Neural progenitor cell (in vitro differentiated cells): ENCODE measurements at regions not wholly inside any gene's neighbourhood (a gene's known extent, or its start where the extent isn't known, plus 50 kb on each side); places are given as distances from the start of the nearest gene placed in this dataset.

Experiments
- DNase-seq: peaks from one replicate; pipeline ENCODE4 v3.0.0-alpha.2; 2016; ENCODE audit warnings: low spot score
- H2AFZ ChIP-seq: fragments of 200-600 bp; sonication (generic); replicated peaks from 2 replicates; pipeline ENCODE4 v1.6.1; 2016; ENCODE audit warnings: antibody characterized with exemption
- H3F3A ChIP-seq: fragments of 200-600 bp; sonication (generic); 2 replicates; pipeline ENCODE4 v1.6.1; 2016; ENCODE audit warnings: antibody characterized with exemption, low read depth
- H3K27ac ChIP-seq: fragments of 200-600 bp; sonication (generic); 2 replicates; pipeline ENCODE4 v1.5.1; 2016; ENCODE audit warnings: mild to moderate bottlenecking
- H3K27me3 ChIP-seq: fragments of 200-600 bp; sonication (generic); 2 replicates; pipeline ENCODE4 v1.6.1; 2016; ENCODE audit warnings: mild to moderate bottlenecking, moderate library complexity
- H3K36me3 ChIP-seq: fragments of 200-600 bp; sonication (generic); 2 replicates; pipeline ENCODE4 v1.5.1; 2016
- H3K4me1 ChIP-seq: fragments of 200-600 bp; sonication (generic); 2 replicates; pipeline ENCODE4 v1.6.1; 2016; ENCODE audit warnings: mixed run types
- H3K4me2 ChIP-seq: fragments of 200-600 bp; sonication (generic); 2 replicates; pipeline ENCODE4 v1.6.1; 2016
- H3K4me3 ChIP-seq: fragments of 200-600 bp; sonication (generic); 2 replicates; pipeline ENCODE4 v1.5.1; 2016
- H3K79me2 ChIP-seq: fragments of 200-600 bp; sonication (generic); 2 replicates; pipeline ENCODE4 v1.6.1; 2016; ENCODE audit warnings: low read depth
- H3K9ac ChIP-seq: fragments of 200-600 bp; sonication (generic); 2 replicates; pipeline ENCODE4 v1.6.1; 2016
- H3K9me3 ChIP-seq: fragments of 200-600 bp; sonication (generic); 2 replicates; pipeline ENCODE4 v1.5.1; 2016; ENCODE audit warnings: low read depth
- H4K20me1 ChIP-seq: fragments of 200-600 bp; sonication (generic); 2 replicates; pipeline ENCODE4 v1.6.1; 2016; ENCODE audit warnings: low read depth
- H3K27ac Mint-ChIP-seq: 3 replicates; pipeline ENCODE4 v1.8.0; 2021; ENCODE audit warnings: mixed read lengths
- H3K27me3 Mint-ChIP-seq: 2 replicates; pipeline ENCODE4 v1.8.0; 2022; ENCODE audit warnings: low read depth, mild to moderate bottlenecking, inconsistent platforms, moderate library complexity, mixed read lengths; ENCODE audit not compliant: insufficient read depth
- H3K36me3 Mint-ChIP-seq: 3 replicates; pipeline ENCODE4 v1.8.0; 2021; ENCODE audit warnings: mixed read lengths
- H3K4me1 Mint-ChIP-seq: 3 replicates; pipeline ENCODE4 v1.8.0; 2021; ENCODE audit warnings: mixed read lengths
- H3K4me3 Mint-ChIP-seq: 3 replicates; pipeline ENCODE4 v1.8.0; 2021; ENCODE audit warnings: mild to moderate bottlenecking, moderate library complexity, mixed read lengths
- H3K9me3 Mint-ChIP-seq: 3 replicates; pipeline ENCODE4 v1.8.0; 2020; ENCODE audit warnings: mixed read lengths
- CTCF ChIP-seq: fragments of 200-600 bp; sonication (generic); IDR thresholded peaks from 2 replicates; pipeline ENCODE4 v1.5.1; 2017; ENCODE audit warnings: antibody characterized with exemption, mild to moderate bottlenecking
- EZH2 ChIP-seq: fragments of 200-600 bp; sonication (generic); IDR thresholded peaks from 2 replicates; pipeline ENCODE4 v1.6.1; 2017; ENCODE audit warnings: antibody characterized with exemption, mild to moderate bottlenecking, moderate library complexity
- EZH2phosphoT487 ChIP-seq: fragments of 200-600 bp; sonication (generic); IDR thresholded peaks from 2 replicates; pipeline ENCODE4 v1.6.1; 2017; ENCODE audit warnings: antibody characterized with exemption

- TF ChIP-seq EZH2phosphoT487 (no peak), CTCF (no peak), EZH2 (no peak)
- H3K27me3 Mint-ChIP-seq: peaks cover 5% of the 10 kb centered on the region
Measured at GRCh38 chr18:10011751-10012150, 97.9 kb downstream of the VAPA start.

GRCh38 chr18:10012526-10012925, 98.7 kb downstream of the VAPA start:
- Mint-ChIP-seq H3K4me3 (no peak overlapping the region), H3K27me3 (peaks cover 7% of the 10 kb centered on the region), H3K4me1 (peaks cover 25% of the 10 kb centered on the region), H3K36me3 (no peaks in the 10 kb centered on the region), H3K27ac (no peak overlapping the region), H3K9me3 (peaks cover 24% of the 10 kb centered on the region)
- Histone ChIP-seq H3K9me3 (no peaks in the 10 kb centered on the region), H3K36me3 (no peaks in the 10 kb centered on the region), H3K4me2 (no peak overlapping the region), H3F3A (no peaks in the 10 kb centered on the region), H3K4me3 (no peak overlapping the region), H4K20me1 (no peaks in the 10 kb centered on the region), H3K4me1 (no peaks in the 10 kb centered on the region), H3K79me2 (no peaks in the 10 kb centered on the region), H3K9ac (no peak overlapping the region), H3K27ac (no peak overlapping the region), H3K27me3 (no peaks in the 10 kb centered on the region), H2AFZ (no peak overlapping the region)
- no peak for DNase-seq
- TF ChIP-seq EZH2phosphoT487: no peak
- no peak for TF ChIP-seq EZH2
- TF ChIP-seq CTCF: no peak

More at GRCh38 chr18:10011751-10012150, 97.9 kb downstream of the VAPA start:
- H3K27ac ChIP-seq: no peak overlapping the region
- H3K36me3 ChIP-seq: no peaks in the 10 kb centered on the region
- H3K9ac ChIP-seq: no peak overlapping the region
- Mint-ChIP-seq H3K27ac (no peak overlapping the region), H3K9me3 (peaks cover 21% of the 10 kb centered on the region), H3K4me3 (no peak overlapping the region), H3K4me1 (peaks cover 27% of the 10 kb centered on the region), H3K36me3 (no peaks in the 10 kb centered on the region)
- DNase-seq: no peak
- H3K27me3 ChIP-seq: no peaks in the 10 kb centered on the region
- H3K4me1 ChIP-seq: no peaks in the 10 kb centered on the region
- H2AFZ ChIP-seq: no peak overlapping the region
- H3F3A ChIP-seq: no peaks in the 10 kb centered on the region
- no peaks in the 10 kb centered on the region for H3K9me3 ChIP-seq
- H3K4me2 ChIP-seq: no peak overlapping the region
- H4K20me1 ChIP-seq: no peaks in the 10 kb centered on the region
- no peak overlapping the region for H3K4me3 ChIP-seq
- no peaks in the 10 kb centered on the region for H3K79me2 ChIP-seq

- H3K27me3 Mint-ChIP-seq: peaks cover 10% of the 10 kb centered on the region
- no peak overlapping the region for H3K4me3 Mint-ChIP-seq
- H2AFZ ChIP-seq: no peak overlapping the region
- peaks cover 18% of the 10 kb centered on the region for H3K9me3 Mint-ChIP-seq
- no peaks in the 10 kb centered on the region for H3K79me2 ChIP-seq
- no peaks in the 10 kb centered on the region for H3K4me1 ChIP-seq
- no peak overlapping the region for H3K4me3 ChIP-seq
- H3K4me1 Mint-ChIP-seq: peaks cover 25% of the 10 kb centered on the region
- no peak overlapping the region for H3K27ac Mint-ChIP-seq
- no peak overlapping the region for H3K4me2 ChIP-seq
- H3K27me3 ChIP-seq: no peaks in the 10 kb centered on the region
- no peaks in the 10 kb centered on the region for H3K9me3 ChIP-seq
- H3K9ac ChIP-seq: no peak overlapping the region
- no peak for DNase-seq
- no peaks in the 10 kb centered on the region for H3F3A ChIP-seq
- H3K36me3 ChIP-seq: no peaks in the 10 kb centered on the region
- no peak overlapping the region for H3K27ac ChIP-seq
- TF ChIP-seq CTCF (no peak), EZH2phosphoT487 (no peak), EZH2 (no peak)
- no peaks in the 10 kb centered on the region for H3K36me3 Mint-ChIP-seq
- H4K20me1 ChIP-seq: no peaks in the 10 kb centered on the region
Measured at GRCh38 chr18:10013621-10014543, 100.1 kb downstream of the VAPA start.
